ENCODE measurements at regions not wholly inside any gene's neighbourhood (a gene's known extent, or its start where the extent isn't known, plus 50 kb on each side); places are given as distances from the start of the nearest gene placed in this dataset.

DNA sequence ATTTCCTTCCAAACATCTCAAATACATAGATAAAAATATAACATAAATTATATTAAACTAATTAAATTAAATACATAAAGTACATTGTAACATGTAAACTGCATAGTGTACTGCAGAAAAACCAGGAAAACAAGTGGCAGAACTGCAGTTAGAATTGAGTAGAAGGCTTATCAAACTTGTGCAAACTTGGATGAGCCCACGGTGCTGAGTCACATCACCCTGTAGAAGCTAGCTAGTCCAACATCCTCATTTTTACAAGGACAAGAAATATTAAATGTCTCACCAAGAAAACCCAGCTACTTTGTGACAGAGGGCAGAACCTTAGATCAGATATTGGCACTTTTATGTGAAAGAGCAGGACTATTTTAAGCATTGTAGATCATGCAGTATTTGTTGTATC is 807.9 kb upstream of the NUDT12 start:
- dilution Hi-C loops (cut with MboI; ENCODE audit: extremely low pct_ligation_motif_present, low sequenced_read_pairs), result no loop called here
- H3K4me3 ChIP-seq (replicated peaks in 1 of 3; ENCODE audit: insufficient read depth in 1 of 3, low read depth in 1 of 3, low read length in 3 of 3), result no peak overlapping the region
- ChIA-PET CTCF (interaction anchor here (1.0 to 1.5 kb wide), 3 partner anchors 24 to 43 kb away, joined by 3 to 4 read pairs (median 3); no protein-coding TSS in a partner anchor), POLR2A (no interaction called here)
- no peaks in the 10 kb centered on the region for H3K36me3 ChIP-seq (ENCODE audit: control insufficient read depth in 2 of 2, extremely low read depth in 1 of 2, insufficient read depth in 2 of 2, low read length in 2 of 2)
- H3K9me3 ChIP-seq (replicated peaks; ENCODE audit: control insufficient read depth, insufficient read depth, low read length), result no peaks in the 10 kb centered on the region
- H3K9ac ChIP-seq (replicated peaks; ENCODE audit: extremely low read depth, insufficient read depth, low read length), result no peak overlapping the region
- no peak overlapping the region for H3K4me2 ChIP-seq (ENCODE audit: insufficient read depth, low read length)
- no peak for TF ChIP-seq MYC (IDR thresholded peaks at IDR 0.05; ENCODE audit: low read depth, low read length)
- TF ChIP-seq, protein P1, sequence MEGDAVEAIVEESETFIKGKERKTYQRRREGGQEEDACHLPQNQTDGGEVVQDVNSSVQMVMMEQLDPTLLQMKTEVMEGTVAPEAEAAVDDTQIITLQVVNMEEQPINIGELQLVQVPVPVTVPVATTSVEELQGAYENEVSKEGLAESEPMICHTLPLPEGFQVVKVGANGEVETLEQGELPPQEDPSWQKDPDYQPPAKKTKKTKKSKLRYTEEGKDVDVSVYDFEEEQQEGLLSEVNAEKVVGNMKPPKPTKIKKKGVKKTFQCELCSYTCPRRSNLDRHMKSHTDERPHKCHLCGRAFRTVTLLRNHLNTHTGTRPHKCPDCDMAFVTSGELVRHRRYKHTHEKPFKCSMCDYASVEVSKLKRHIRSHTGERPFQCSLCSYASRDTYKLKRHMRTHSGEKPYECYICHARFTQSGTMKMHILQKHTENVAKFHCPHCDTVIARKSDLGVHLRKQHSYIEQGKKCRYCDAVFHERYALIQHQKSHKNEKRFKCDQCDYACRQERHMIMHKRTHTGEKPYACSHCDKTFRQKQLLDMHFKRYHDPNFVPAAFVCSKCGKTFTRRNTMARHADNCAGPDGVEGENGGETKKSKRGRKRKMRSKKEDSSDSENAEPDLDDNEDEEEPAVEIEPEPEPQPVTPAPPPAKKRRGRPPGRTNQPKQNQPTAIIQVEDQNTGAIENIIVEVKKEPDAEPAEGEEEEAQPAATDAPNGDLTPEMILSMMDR (IDR thresholded peaks at IDR 0.05; ENCODE audit: extremely low read depth in 1 of 2, insufficient read depth in 1 of 2, low read depth in 1 of 2, low read length in 2 of 2), result no peak
- no peak for TF ChIP-seq POLR2AphosphoS5 (IDR thresholded peaks at IDR 0.05; ENCODE audit: insufficient read depth, low read depth, low read length)
- no peak for TF ChIP-seq EZH2 (IDR thresholded peaks at IDR 0.05; ENCODE audit: borderline replicate concordance, low read depth, low read length, severe bottlenecking)
- TF ChIP-seq, protein P2, sequence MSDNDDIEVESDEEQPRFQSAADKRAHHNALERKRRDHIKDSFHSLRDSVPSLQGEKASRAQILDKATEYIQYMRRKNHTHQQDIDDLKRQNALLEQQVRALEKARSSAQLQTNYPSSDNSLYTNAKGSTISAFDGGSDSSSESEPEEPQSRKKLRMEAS (IDR thresholded peaks at IDR 0.05; ENCODE audit: insufficient read depth, insufficient read length), result no peak
- TF ChIP-seq FOS (IDR thresholded peaks at IDR 0.05; ENCODE audit: borderline replicate concordance, insufficient read depth, low read length), result no peak
- no peak for TF ChIP-seq POLR2A (IDR thresholded peaks at IDR 0.05; ENCODE audit: low read depth, low read length)
- TF ChIP-seq JUN (IDR thresholded peaks at IDR 0.05; ENCODE audit: borderline replicate concordance, insufficient read depth, insufficient read length, low read depth), result no peak
- no peak for TF ChIP-seq GATA2 (IDR thresholded peaks at IDR 0.05; ENCODE audit: insufficient read depth, insufficient read length, low read depth, low read length)
- H3K79me2 ChIP-seq (ENCODE audit: control insufficient read depth, insufficient read depth, low read length), result no peaks in the 10 kb centered on the region
- no peaks in the 10 kb centered on the region for H4K20me1 ChIP-seq (replicated peaks; ENCODE audit: control insufficient read depth, extremely low read depth, insufficient read depth, low read length)
- no peak overlapping the region for H2AFZ ChIP-seq (ENCODE audit: low read depth, low read length)
- no peaks in the 10 kb centered on the region for H3K9me1 ChIP-seq (replicated peaks; ENCODE audit: control insufficient read depth, extremely low read depth, insufficient read depth, low read length)
- FAIRE-seq, result peak; percentile 28
- H3K27me3 ChIP-seq (ENCODE audit: control insufficient read depth in 2 of 2, insufficient read depth in 2 of 2, low read length in 2 of 2), result no peaks in the 10 kb centered on the region
- DNase-seq (ENCODE audit: low read depth, low spot score), result peak; percentile 16
- BruUV-seq (replicated peaks), result no TSS peak
- intact Hi-C loops (cut with micrococcal nuclease), result no loop called here
- H3K4me1 ChIP-seq (ENCODE audit: control insufficient read depth, extremely low read depth, insufficient read depth, low read length), result no peaks in the 10 kb centered on the region
- H3K27ac ChIP-seq (ENCODE audit: insufficient read depth, low read depth, low read length), result no peak overlapping the region

All from endothelial cell of umbilical vein (primary cell).